ENCODE measurements at regions not wholly inside any gene's neighbourhood (a gene's known extent, or its start where the extent isn't known, plus 50 kb on each side); places are given as distances from the start of the nearest gene placed in this dataset.
"Not testable (repeated sequence)": the region's sequence is repeated elsewhere in the genome, so short reads cannot be mapped to it uniquely, and the experiment has no call there.

GRCh38 chr10:128576943-128577670, 450.9 kb upstream of the MKI67 start:
- DNase-seq: no peak

GRCh38 chr10:128577958-128578750, 451.9 kb upstream of the MKI67 start:
- DNase-seq: no peak

- DNase-seq: no peak
Observed at GRCh38 chr10:128578766-128579165, 452.5 kb upstream of the MKI67 start.

- no peak for DNase-seq
Observed at GRCh38 chr10:128579280-128579865, 453.1 kb upstream of the MKI67 start.

- DNase-seq: no peak
Observed at GRCh38 chr10:128579901-128580300, 453.7 kb upstream of the MKI67 start.

- not testable (repeated sequence) for DNase-seq
Observed at GRCh38 chr10:128583125-128583524, 456.9 kb upstream of the MKI67 start.

GRCh38 chr10:128586599-128586998, 460.4 kb upstream of the MKI67 start:
- DNase-seq: not testable (repeated sequence)

GRCh38 chr10:128587689-128588088, 461.5 kb upstream of the MKI67 start:
- DNase-seq: no peak

GRCh38 chr10:128588402-128588801, 462.2 kb upstream of the MKI67 start:
- no peak for DNase-seq

GRCh38 chr10:128594688-128595087, 468.5 kb upstream of the MKI67 start:
- no peak for DNase-seq

- DNase-seq: no peak
Observed at GRCh38 chr10:128596906-128597305, 470.7 kb upstream of the MKI67 start.

GRCh38 chr10:128599030-128599429, 472.8 kb upstream of the MKI67 start:
- DNase-seq: no peak

- no peak for DNase-seq
Observed at GRCh38 chr10:128599538-128599937, 473.3 kb upstream of the MKI67 start.

- no peak for DNase-seq
Observed at GRCh38 chr10:128602183-128602582, 476.0 kb upstream of the MKI67 start.

- no peak for DNase-seq
Observed at GRCh38 chr10:128604025-128604424, 477.8 kb upstream of the MKI67 start.

- DNase-seq: no peak
Observed at GRCh38 chr10:128605180-128605579, 479.0 kb upstream of the MKI67 start.

GRCh38 chr10:128606055-128606454, 479.8 kb upstream of the MKI67 start:
- DNase-seq: no peak

GRCh38 chr10:128608791-128609190, 482.6 kb upstream of the MKI67 start:
- no peak for DNase-seq

GRCh38 chr10:128609460-128609859, 483.2 kb upstream of the MKI67 start:
- DNase-seq: no peak

- no peak for DNase-seq
Observed at GRCh38 chr10:128610113-128610512, 483.9 kb upstream of the MKI67 start.

- DNase-seq: no peak
Observed at GRCh38 chr10:128612195-128612594, 486.0 kb upstream of the MKI67 start.

GRCh38 chr10:128612631-128613030, 486.4 kb upstream of the MKI67 start:
- no peak for DNase-seq

GRCh38 chr10:128614016-128614605, 487.9 kb upstream of the MKI67 start:
- DNase-seq: no peak
